ENCODE measurements at regions not wholly inside any gene's neighbourhood (a gene's known extent, or its start where the extent isn't known, plus 50 kb on each side); places are given as distances from the start of the nearest gene placed in this dataset.

DNA sequence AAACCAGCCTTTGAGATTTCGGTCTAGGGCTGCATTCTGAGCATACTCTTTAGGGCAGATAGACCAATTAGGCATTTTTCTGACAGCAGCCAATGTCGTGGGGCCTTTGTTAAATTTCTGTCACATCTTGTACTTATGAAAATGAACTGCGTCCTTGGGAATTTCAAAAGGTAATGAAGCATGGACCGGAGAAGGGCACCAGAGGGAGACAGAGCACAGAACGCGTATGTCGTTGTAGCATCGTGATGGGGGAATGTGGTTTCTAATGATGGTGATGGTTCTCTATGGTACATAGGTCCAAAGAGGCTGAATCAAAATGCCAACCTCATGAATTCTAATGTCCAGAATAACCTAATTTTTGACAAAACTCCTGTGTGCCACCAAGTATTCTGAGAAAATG lies 483.9 kb upstream of the CRIM1 start:
- Mint-ChIP-seq H3K27me3 (no peaks in the 10 kb centered on the region), H3K27ac (no peak overlapping the region), H3K36me3 (ENCODE audit: low read depth) (no peaks in the 10 kb centered on the region), H3K4me3 (no peak overlapping the region), H3K9me3 (no peaks in the 10 kb centered on the region), H3K4me1 (no peaks in the 10 kb centered on the region)
- TF ChIP-seq, protein P1, sequence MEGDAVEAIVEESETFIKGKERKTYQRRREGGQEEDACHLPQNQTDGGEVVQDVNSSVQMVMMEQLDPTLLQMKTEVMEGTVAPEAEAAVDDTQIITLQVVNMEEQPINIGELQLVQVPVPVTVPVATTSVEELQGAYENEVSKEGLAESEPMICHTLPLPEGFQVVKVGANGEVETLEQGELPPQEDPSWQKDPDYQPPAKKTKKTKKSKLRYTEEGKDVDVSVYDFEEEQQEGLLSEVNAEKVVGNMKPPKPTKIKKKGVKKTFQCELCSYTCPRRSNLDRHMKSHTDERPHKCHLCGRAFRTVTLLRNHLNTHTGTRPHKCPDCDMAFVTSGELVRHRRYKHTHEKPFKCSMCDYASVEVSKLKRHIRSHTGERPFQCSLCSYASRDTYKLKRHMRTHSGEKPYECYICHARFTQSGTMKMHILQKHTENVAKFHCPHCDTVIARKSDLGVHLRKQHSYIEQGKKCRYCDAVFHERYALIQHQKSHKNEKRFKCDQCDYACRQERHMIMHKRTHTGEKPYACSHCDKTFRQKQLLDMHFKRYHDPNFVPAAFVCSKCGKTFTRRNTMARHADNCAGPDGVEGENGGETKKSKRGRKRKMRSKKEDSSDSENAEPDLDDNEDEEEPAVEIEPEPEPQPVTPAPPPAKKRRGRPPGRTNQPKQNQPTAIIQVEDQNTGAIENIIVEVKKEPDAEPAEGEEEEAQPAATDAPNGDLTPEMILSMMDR (IDR thresholded peaks at IDR 0.05), result no peak
- ATAC-seq (ENCODE audit: low read depth), result no peak
- no peak for DNase-seq
- intact Hi-C loops (cut with micrococcal nuclease), result no loop called here
- ChIA-PET POLR2A (no interaction called here), CTCF (no interaction called here)

DNA sequence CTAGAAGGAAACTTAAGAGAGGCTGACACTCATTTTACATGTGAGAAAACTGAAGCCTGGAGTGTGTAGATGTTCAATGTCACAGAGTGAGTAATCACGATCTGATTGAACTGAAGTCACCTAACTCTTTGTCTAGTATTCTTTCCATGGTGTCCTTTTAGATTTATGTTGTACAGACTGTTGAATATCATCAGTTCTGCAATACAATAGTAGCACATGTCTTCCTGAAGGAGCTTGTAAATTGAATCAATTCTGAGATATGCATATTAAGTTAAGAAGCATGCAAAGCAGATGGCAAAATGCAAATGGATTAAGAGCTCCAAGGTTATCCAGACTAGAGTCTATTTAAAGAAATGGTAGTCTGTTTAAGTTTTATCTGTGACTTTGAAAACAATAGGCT lies 484.9 kb upstream of the CRIM1 start:
- ChIA-PET POLR2A (no interaction called here), CTCF (no interaction called here)
- intact Hi-C loops (cut with micrococcal nuclease), result no loop called here

DNA sequence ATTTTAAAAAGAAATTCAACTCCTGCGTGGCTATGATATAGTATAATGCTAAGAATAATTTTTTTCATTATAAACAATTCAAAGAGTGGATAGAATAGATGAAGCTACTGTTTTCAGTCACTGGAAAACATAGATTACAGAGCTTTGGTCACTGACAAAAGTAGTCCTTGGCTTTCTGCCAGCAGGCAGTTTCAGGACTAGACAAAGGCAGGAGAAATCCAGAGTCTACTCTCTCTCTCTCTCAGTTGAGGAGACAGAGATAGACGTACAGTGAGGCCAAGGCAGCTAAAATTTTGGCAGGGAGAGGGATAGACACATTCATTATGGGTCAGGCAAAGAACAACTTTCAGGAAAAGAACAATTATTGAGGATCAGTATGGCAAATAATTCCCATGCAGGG lies 491.4 kb upstream of the CRIM1 start:
- POLR2A ChIA-PET, result no interaction called here
- ATAC-seq (ENCODE audit: low read depth) (no peak), DNase-seq (no peak)
- TF ChIP-seq, protein P1 (IDR thresholded peaks at IDR 0.05), result no peak
- intact Hi-C loops (cut with micrococcal nuclease), result no loop called here
- Mint-ChIP-seq H3K27me3 (no peaks in the 10 kb centered on the region), H3K27ac (no peak overlapping the region), H3K4me1 (no peaks in the 10 kb centered on the region), H3K4me3 (no peak overlapping the region), H3K36me3 (ENCODE audit: low read depth) (no peaks in the 10 kb centered on the region), H3K9me3 (peaks cover 2% of the 10 kb centered on the region)
- CTCF ChIA-PET, result no interaction called here

More for the DNA sequence above, 484.9 kb upstream of the CRIM1 start:
- no peak overlapping the region for H3K4me3 Mint-ChIP-seq
- no peaks in the 10 kb centered on the region for H3K27me3 Mint-ChIP-seq
- H3K36me3 Mint-ChIP-seq (ENCODE audit: low read depth), result no peaks in the 10 kb centered on the region
- TF ChIP-seq, protein P1 (IDR thresholded peaks at IDR 0.05), result no peak
- H3K4me1 Mint-ChIP-seq, result no peaks in the 10 kb centered on the region
- ATAC-seq (ENCODE audit: low read depth) (no peak), DNase-seq (no peak)
- H3K27ac Mint-ChIP-seq, result no peak overlapping the region
- no peaks in the 10 kb centered on the region for H3K9me3 Mint-ChIP-seq

DNA sequence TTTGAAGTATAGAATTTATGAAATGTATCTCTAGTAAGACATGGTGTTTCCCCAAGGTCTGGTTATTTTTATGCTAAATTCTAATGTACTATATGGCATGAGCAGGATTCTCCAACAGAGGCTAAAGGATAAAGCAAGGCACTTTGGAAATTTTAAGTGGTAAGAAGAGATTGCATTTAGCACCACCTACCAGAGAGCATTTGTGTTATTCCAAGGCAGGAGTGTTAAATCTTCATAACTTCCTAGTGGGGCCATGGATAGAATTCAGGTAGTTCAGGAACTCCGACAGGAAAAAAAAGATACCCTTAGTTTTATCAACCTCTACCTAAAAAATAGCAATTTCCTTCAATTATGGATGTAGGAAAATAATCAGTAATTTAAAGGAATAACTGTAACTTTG lies 497.4 kb upstream of the CRIM1 start:
- POLR2A ChIA-PET, result no interaction called here
- H3K4me3 Mint-ChIP-seq, result no peak overlapping the region
- CTCF ChIA-PET, result no interaction called here
- DNase-seq (no peak), ATAC-seq (ENCODE audit: low read depth) (no peak)
- H3K36me3 Mint-ChIP-seq (ENCODE audit: low read depth), result no peaks in the 10 kb centered on the region
- no peaks in the 10 kb centered on the region for H3K4me1 Mint-ChIP-seq
- H3K27ac Mint-ChIP-seq, result no peak overlapping the region
- H3K27me3 Mint-ChIP-seq, result no peaks in the 10 kb centered on the region
- TF ChIP-seq, protein P1 (IDR thresholded peaks at IDR 0.05), result no peak
- H3K9me3 Mint-ChIP-seq, result peaks cover 2% of the 10 kb centered on the region
- intact Hi-C loops (cut with micrococcal nuclease), result no loop called here

DNA sequence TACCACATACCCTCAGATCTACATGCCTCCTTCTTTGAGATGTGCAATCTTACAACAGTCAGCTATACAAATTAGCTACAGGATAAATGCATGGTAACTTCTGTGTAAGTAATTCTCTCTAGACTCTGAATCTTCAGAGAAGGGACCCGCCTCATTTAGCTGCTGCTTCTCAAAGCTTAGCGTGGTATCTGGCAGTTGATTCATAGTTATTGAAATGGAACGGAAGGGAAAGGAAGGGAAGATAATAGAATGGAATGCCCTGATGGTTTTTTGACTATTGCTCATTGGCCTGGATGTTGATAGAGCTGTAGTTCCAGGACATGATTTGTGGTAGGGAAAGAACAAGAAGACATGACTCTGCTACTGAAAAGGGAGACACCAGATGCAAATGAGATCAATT lies 498.1 kb upstream of the CRIM1 start:
- H3K36me3 Mint-ChIP-seq (ENCODE audit: low read depth), result no peaks in the 10 kb centered on the region
- no peaks in the 10 kb centered on the region for H3K4me1 Mint-ChIP-seq
- no peak for DNase-seq
- H3K9me3 Mint-ChIP-seq, result peaks cover 2% of the 10 kb centered on the region
- CTCF ChIA-PET, result no interaction called here
- ATAC-seq (ENCODE audit: low read depth), result no peak
- POLR2A ChIA-PET, result no interaction called here
- H3K27me3 Mint-ChIP-seq, result no peaks in the 10 kb centered on the region
- no peak overlapping the region for H3K27ac Mint-ChIP-seq
- TF ChIP-seq, protein P1 (IDR thresholded peaks at IDR 0.05), result no peak
- intact Hi-C loops (cut with micrococcal nuclease), result no loop called here
- no peak overlapping the region for H3K4me3 Mint-ChIP-seq

Measured in activated B cell treated with CpG ODN at 0.5 μM for 24 hours (primary cell).